Suprapubic skin (tissue), 4 donors: ENCODE measurements at regions not wholly inside any gene's neighbourhood (a gene's known extent, or its start where the extent isn't known, plus 50 kb on each side); places are given as distances from the start of the nearest gene placed in this dataset.

Experiments used
- DNase-seq, 2 donors: peaks; one replicate each; pipeline ENCODE4 v3.0.0-alpha.2; 2019; ENCODE audit warnings: low spot score in 2 of 2
- H3K27ac ChIP-seq: fragments of 200-600 bp; sonication (generic); one replicate; pipeline ENCODE4 v1.5.1; 2019
- H3K27me3 ChIP-seq: fragments of 200-600 bp; sonication (generic); one replicate; pipeline ENCODE4 v1.5.1; 2019
- H3K36me3 ChIP-seq: fragments of 200-600 bp; sonication (generic); one replicate; pipeline ENCODE4 v1.5.1; 2019
- H3K4me1 ChIP-seq: fragments of 200-600 bp; sonication (generic); one replicate; pipeline ENCODE4 v1.5.1; 2019
- H3K4me3 ChIP-seq: fragments of 200-600 bp; sonication (generic); one replicate; pipeline ENCODE4 v1.5.1; 2019; ENCODE audit warnings: mild to moderate bottlenecking
- H3K9me3 ChIP-seq: fragments of 200-600 bp; sonication (generic); one replicate; pipeline ENCODE4 v1.5.1; 2019
- EP300 ChIP-seq: sonication (generic); formaldehyde crosslinking; IDR thresholded peaks from one replicate; pipeline ENCODE4 v1.6.1; 2017; ENCODE audit warnings: antibody characterized with exemption
- POLR2A ChIP-seq, 2 donors: fragments of 450-650 bp; IDR thresholded peaks; one replicate each; pipeline ENCODE4 v1.6.1; 2017; ENCODE audit warnings: antibody characterized with exemption in 2 of 2, mild to moderate bottlenecking in 2 of 2, moderate library complexity in 2 of 2
- POLR2AphosphoS5 ChIP-seq, 3 donors: sonication (generic); formaldehyde crosslinking; IDR thresholded peaks; one replicate each; pipeline ENCODE4 v1.6.1; 2017; ENCODE audit warnings: antibody characterized with exemption in 3 of 3
- WGBS: methylation state at CpG from one replicate; pipeline ENCODE4 v1.1.5; 2018; 5-methylcytosine and 5-hydroxymethylcytosine counted together
- TF ChIP-seq, protein P1 (sequence below), 2 donors: fragments of 200-600 bp in 1 of 2; fragments of 450-650 bp in 1 of 2; sonication (generic) in 1 of 2; IDR thresholded peaks; one replicate each; pipeline ENCODE4 v1.5.1; 2016 to 2019; ENCODE audit warnings: antibody characterized with exemption in 2 of 2, mild to moderate bottlenecking in 1 of 2, moderate library complexity in 1 of 2

DNA sequence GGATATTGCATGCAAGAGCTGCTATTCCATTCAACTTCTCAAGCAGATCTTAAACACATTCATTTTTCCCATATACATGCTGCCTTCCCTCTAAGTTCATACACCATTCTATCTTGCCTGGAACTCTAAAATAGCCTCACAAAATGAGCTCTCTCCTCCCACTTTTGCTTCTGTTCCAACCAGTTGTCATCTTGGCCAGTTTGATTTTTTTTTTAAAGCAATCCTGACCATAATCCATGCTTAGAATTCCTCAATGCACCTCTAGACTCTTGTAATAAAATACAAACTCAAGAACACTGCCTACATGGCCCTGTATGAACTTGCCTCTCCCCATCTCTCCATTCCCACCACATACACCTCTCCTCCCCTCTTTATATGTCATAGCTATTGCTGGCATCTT is 68.6 kb upstream of the NPHP3 start:
- no peak for DNase-seq
- Histone ChIP-seq H3K27me3 (no peaks in the 10 kb centered on the region), H3K4me1 (peaks cover 18% of the 10 kb centered on the region), H3K36me3 (no peaks in the 10 kb centered on the region), H3K4me3 (no peak overlapping the region), H3K27ac (no peak overlapping the region), H3K9me3 (no peaks in the 10 kb centered on the region)
- TF ChIP-seq EP300: no peak
- no peak for TF ChIP-seq POLR2A (IDR thresholded peaks at IDR 0.05)
- TF ChIP-seq, protein P1, sequence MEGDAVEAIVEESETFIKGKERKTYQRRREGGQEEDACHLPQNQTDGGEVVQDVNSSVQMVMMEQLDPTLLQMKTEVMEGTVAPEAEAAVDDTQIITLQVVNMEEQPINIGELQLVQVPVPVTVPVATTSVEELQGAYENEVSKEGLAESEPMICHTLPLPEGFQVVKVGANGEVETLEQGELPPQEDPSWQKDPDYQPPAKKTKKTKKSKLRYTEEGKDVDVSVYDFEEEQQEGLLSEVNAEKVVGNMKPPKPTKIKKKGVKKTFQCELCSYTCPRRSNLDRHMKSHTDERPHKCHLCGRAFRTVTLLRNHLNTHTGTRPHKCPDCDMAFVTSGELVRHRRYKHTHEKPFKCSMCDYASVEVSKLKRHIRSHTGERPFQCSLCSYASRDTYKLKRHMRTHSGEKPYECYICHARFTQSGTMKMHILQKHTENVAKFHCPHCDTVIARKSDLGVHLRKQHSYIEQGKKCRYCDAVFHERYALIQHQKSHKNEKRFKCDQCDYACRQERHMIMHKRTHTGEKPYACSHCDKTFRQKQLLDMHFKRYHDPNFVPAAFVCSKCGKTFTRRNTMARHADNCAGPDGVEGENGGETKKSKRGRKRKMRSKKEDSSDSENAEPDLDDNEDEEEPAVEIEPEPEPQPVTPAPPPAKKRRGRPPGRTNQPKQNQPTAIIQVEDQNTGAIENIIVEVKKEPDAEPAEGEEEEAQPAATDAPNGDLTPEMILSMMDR (IDR thresholded peaks at IDR 0.05): no peak
- TF ChIP-seq POLR2AphosphoS5 (IDR thresholded peaks at IDR 0.05): no peak

DNA sequence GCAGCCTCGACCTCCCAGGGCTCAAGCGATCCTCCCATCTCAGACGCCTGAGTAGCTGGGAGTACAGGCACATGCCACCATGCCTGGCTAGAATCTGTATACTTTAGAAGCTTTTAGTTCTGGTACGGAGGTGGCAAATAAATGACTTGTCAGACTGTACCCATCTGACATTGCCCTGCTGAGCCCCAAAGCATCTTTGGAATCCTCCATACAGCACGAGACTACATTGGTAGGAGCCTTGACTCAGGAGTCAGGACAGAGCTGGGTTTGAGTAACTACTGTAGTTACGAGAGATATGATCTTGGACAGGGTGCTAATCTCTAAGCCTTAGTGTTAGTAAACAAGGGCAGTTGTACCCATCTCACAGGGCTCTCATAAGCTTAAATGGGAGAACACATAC is 67.8 kb upstream of the NPHP3 start:
- H3K4me1 ChIP-seq: peaks cover 23% of the 10 kb centered on the region
- no peak overlapping the region for H3K27ac ChIP-seq
- H3K36me3 ChIP-seq: no peaks in the 10 kb centered on the region
- H3K9me3 ChIP-seq: no peaks in the 10 kb centered on the region
- no peak for TF ChIP-seq POLR2AphosphoS5 (IDR thresholded peaks at IDR 0.05)
- TF ChIP-seq POLR2A (IDR thresholded peaks at IDR 0.05): no peak
- TF ChIP-seq, protein P1 (IDR thresholded peaks at IDR 0.05): no peak
- no peak for TF ChIP-seq EP300
- 88% methylated on average over 6 of the region's 6 CpGs for WGBS
- no peak overlapping the region for H3K4me3 ChIP-seq
- no peaks in the 10 kb centered on the region for H3K27me3 ChIP-seq
- DNase-seq: no peak

DNA sequence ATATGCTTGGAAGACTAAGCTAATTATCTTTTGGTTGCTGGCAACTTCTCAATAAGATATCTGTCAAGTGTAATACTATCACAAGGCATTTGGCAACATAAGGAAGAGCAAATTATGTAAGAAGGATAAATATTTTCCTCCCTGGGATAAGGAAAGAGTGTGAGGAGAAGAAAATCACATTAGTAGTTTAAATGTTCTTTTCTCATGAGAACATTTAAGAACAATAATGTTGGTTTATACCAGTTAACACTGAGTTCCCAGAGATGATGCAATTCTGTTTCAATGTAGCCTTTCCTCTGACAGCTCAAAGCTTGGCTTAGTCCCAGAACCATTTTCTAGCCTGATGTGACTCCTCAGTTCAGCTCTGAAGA is 66.1 kb upstream of the NPHP3 start:
- DNase-seq: no peak
- Histone ChIP-seq H3K27ac (no peak overlapping the region), H3K4me3 (no peak overlapping the region), H3K9me3 (no peaks in the 10 kb centered on the region), H3K36me3 (no peaks in the 10 kb centered on the region), H3K4me1 (peaks cover 23% of the 10 kb centered on the region), H3K27me3 (no peaks in the 10 kb centered on the region)
- TF ChIP-seq, protein P1 (IDR thresholded peaks at IDR 0.05): no peak
- TF ChIP-seq POLR2A (IDR thresholded peaks at IDR 0.05) (no peak), POLR2AphosphoS5 (IDR thresholded peaks at IDR 0.05) (no peak)

DNA sequence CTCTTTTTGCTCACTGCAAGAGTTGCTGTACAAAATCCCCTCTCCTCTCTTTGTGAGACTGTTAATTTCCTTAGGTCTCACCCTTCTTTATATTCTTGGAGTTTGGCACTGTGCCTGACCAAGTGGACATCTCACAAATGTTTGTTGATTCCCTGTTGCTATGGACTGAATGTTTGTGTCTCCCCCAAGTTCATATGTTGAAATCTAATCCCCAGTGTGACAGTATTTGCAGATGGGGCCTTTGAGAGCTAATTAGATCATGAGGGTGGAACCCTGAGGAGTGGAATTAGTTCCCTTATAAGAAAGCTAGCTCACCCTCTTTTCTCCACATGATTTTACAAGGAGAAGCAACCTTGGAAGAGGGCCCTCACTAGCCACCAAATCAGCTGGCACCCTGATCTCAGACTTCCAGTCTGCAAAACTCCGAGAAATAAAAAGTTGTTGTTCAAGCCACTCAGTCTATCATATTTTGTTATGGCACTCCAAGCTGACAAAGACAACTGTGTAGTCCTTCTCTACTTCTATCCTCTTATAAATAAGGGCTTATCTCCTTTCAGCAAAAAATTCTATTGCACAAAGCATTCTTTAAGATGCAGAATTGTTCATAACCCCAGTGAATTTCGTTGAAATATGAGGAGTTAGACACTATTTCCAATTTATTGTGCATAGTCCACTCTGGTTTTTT is 65.5 kb upstream of the NPHP3 start:
- no peaks in the 10 kb centered on the region for H3K27me3 ChIP-seq
- no peak for TF ChIP-seq EP300
- TF ChIP-seq, protein P1 (IDR thresholded peaks at IDR 0.05): no peak
- no peaks in the 10 kb centered on the region for H3K36me3 ChIP-seq
- 58% methylated on average over 2 of the region's 2 CpGs for WGBS
- H3K4me1 ChIP-seq: peaks cover 23% of the 10 kb centered on the region
- no peak for DNase-seq
- no peaks in the 10 kb centered on the region for H3K9me3 ChIP-seq
- no peak overlapping the region for H3K4me3 ChIP-seq
- peak overlapping the region; percentile 18 for H3K27ac ChIP-seq

DNA sequence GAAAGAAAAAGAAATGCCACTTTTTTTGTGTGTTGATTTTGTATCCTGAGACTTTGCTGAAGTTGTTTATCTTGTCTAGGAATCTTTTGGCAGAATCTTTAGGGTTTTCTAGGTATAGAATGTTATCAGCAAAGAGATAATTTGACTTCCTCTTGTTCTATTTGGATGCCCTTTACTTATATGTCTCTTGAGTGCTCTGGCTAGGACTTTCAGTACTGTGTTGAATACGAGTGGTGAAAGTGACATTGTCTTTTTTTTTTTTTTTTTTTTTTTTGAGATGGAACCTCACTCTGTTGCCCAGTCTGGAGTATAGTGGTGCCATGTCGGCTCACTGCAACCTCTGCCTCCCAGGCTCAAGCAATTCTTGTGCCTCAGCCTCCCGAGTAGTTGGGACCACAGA is 64.7 kb upstream of the NPHP3 start:
- 89% methylated on average over 3 of the region's 3 CpGs for WGBS
- H3K4me1 ChIP-seq: peaks cover 23% of the 10 kb centered on the region
- no peak overlapping the region for H3K27ac ChIP-seq
- H3K9me3 ChIP-seq: no peaks in the 10 kb centered on the region
- DNase-seq: no peak
- H3K4me3 ChIP-seq: no peak overlapping the region
- H3K27me3 ChIP-seq: no peaks in the 10 kb centered on the region
- no peak for TF ChIP-seq EP300
- TF ChIP-seq POLR2AphosphoS5 (IDR thresholded peaks at IDR 0.05): no peak
- TF ChIP-seq, protein P1 (IDR thresholded peaks at IDR 0.05): no peak
- no peaks in the 10 kb centered on the region for H3K36me3 ChIP-seq
